ENCODE measurements at regions not wholly inside any gene's neighbourhood (a gene's known extent, or its start where the extent isn't known, plus 50 kb on each side); places are given as distances from the start of the nearest gene placed in this dataset.
"Not testable (repeated sequence)": the region's sequence is repeated elsewhere in the genome, so short reads cannot be mapped to it uniquely, and the experiment has no call there.

DNA sequence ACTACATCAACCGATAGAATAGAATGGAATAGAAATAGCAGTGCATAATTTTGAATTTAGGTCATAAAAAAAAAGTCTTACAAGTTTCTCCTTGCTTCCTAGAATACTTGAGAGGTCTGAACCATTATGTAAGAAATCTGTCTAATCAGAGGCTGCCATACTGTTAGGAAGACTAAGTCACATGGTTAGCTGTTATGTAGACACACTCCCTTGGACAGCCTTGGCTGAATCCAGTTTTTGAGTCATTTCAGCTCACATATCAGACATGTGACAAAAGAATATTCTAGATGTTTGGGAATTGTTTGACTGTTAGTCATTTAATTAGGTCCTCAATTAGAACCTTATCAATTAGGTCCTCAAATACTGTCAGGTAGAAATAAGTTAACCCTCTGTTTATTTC, 1601.4 kb downstream of the GRIK2 start:
- Mint-ChIP-seq H3K4me1 (no peaks in the 10 kb centered on the region), H3K4me3 (no peak overlapping the region), H3K27ac (no peak overlapping the region), H3K9me3 (peaks cover 0 to 6% of the 10 kb centered on the region in 2 donors), H3K27me3 (no peaks in the 10 kb centered on the region)
- ATAC-seq (no peak), DNase-seq (no peak)

DNA sequence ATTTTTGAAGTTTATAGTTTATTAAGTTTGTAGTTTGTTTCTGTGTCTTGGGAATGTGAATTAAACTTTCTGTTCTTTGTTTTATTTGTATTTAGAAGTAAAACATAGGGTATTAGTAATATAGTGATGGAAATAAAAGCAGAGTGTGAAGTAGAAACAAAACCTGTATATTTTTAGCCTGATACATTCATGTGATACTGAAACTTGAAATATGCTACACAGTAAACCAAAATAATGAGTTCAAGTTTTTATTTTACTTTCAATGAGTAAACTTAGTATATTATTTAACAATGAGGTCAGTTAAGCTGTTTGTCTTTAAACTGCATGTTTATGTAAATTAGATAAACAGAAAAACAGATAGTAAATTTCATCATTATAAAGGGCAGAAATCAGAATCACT, 1592.6 kb downstream of the GRIK2 start:
- Mint-ChIP-seq H3K27ac (no peak overlapping the region), H3K4me3 (no peak overlapping the region), H3K27me3 (no peaks in the 10 kb centered on the region), H3K9me3 (no peaks in the 10 kb centered on the region), H3K4me1 (no peaks in the 10 kb centered on the region)
- DNase-seq (no peak), ATAC-seq (no peak)

DNA sequence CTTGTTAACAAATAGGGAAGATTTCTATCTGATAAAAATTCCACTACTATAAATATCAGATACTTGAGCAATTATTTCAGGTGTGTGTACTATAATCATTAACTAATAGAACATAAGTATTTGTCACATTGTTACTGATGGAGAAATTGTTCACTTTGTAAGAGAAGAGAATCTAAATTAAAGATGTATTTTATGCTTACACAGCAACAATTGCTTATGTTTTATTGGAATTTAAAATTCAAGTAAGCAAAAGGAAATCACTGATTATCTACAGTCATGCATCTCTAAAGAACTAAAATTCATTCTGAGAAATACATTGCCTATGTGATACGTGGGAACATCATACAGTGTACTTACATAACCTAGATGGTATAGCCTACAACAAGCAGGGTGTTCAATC, 1590.8 kb downstream of the GRIK2 start:
- Mint-ChIP-seq H3K4me1 (no peaks in the 10 kb centered on the region), H3K4me3 (no peak overlapping the region), H3K27ac (no peak overlapping the region), H3K27me3 (no peaks in the 10 kb centered on the region), H3K9me3 (no peaks in the 10 kb centered on the region)
- ATAC-seq, result no peak
- no peak for DNase-seq

DNA sequence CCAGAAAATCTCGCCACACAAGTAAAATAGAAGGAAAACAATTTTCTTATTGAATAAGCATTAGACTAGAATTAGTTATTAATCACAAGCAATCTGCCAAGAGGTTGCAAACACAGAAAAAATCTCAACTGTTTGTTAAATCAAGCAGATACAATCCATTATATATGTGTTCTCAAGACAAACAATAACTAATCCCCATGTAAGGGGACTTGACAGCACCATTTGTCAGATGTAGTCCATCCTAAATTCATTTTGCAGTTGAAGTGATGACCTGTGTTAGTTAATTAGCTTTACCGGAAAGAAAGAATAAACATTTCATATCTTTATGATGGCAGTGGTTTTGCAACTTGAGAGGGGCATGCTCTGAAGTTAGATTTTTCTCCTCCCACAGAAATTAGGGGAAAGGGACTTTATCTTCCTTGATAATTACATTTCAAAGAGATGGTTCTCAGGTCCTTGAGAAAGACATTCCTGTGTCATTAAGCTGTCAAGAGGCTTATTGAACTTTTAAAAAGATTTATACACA, 1588.0 kb downstream of the GRIK2 start:
- no peak for DNase-seq
- ATAC-seq, result no peak
- H3K9me3 Mint-ChIP-seq, result peaks cover 0 to 3% of the 10 kb centered on the region in 2 donors
- H3K4me1 Mint-ChIP-seq, result no peaks in the 10 kb centered on the region
- H3K4me3 Mint-ChIP-seq, result no peak overlapping the region
- H3K27ac Mint-ChIP-seq, result no peak overlapping the region
- no peaks in the 10 kb centered on the region for H3K27me3 Mint-ChIP-seq

DNA sequence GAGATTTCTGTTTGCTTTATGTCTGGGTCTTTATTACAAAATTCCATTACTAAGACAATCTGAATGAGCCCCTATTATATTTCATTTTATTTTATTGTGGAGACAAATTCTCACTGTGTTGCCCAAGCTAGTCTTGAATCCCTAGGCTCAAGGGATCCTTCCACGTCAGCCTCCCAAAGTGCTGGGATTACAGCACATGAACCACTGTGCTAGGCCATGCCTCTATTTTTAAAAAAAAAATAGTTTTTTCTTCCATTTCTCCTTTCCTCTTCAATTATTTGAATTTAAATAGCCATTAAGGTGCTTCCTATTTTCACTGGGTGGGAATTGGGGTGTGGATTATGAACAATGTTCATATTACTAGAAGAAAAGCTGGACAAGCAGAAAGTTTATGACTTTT, 1587.4 kb downstream of the GRIK2 start:
- ATAC-seq, result no peak
- peaks cover 0 to 9% of the 10 kb centered on the region in 2 donors for H3K9me3 Mint-ChIP-seq
- no peak overlapping the region for H3K4me3 Mint-ChIP-seq
- no peak overlapping the region for H3K27ac Mint-ChIP-seq
- no peaks in the 10 kb centered on the region for H3K27me3 Mint-ChIP-seq
- DNase-seq, result no peak
- no peaks in the 10 kb centered on the region for H3K4me1 Mint-ChIP-seq

DNA sequence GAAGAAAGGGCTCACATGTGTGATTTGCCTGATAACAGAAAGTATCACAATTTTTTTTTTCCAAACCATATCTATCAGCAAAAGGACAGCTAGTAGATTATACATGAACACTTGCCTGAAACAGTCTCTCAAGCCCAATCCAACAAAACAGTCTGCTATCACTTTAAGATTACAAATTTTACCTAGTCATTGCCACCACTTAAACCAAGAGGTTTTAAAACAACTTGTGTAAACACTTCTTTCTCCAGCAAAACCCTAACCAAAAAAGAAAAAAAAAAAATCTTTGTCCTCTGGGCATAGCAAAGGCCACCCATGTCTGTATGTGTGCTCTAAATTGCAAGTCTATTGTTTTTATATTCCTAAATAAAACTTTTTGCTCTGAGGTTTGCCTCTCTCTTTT, 1568.4 kb downstream of the GRIK2 start:
- no peaks in the 10 kb centered on the region for H3K27me3 Mint-ChIP-seq
- ATAC-seq (no peak), DNase-seq (no peak)
- H3K27ac Mint-ChIP-seq, result no peak overlapping the region
- H3K4me1 Mint-ChIP-seq, result no peaks in the 10 kb centered on the region
- no peak overlapping the region for H3K4me3 Mint-ChIP-seq
- peaks cover 2 to 5% of the 10 kb centered on the region in 2 donors for H3K9me3 Mint-ChIP-seq

DNA sequence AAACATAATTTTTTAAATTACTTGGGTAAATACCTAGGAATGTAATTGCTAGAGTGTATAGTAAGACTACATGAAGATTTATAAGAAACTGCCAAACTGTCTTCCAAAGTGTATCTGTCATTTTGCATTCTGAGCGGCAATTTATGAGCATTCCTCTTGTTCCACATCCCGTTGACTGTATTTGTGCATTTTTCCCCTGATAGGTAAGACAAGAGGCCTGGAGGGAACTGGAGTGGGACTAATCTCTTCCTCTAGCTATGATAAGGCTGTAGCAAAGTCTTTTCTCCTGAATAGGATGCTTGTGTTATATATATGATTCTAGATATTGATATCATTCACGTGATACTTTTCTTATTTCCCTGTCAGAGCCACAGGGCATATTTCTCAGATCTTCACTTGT, 1557.5 kb downstream of the GRIK2 start:
- no peaks in the 10 kb centered on the region for H3K4me1 Mint-ChIP-seq
- ATAC-seq, result no peak
- H3K9me3 Mint-ChIP-seq, result peaks cover 8 to 9% of the 10 kb centered on the region in 2 donors
- no peaks in the 10 kb centered on the region for H3K27me3 Mint-ChIP-seq
- DNase-seq, result no peak
- no peak overlapping the region for H3K4me3 Mint-ChIP-seq
- H3K27ac Mint-ChIP-seq, result no peak overlapping the region

DNA sequence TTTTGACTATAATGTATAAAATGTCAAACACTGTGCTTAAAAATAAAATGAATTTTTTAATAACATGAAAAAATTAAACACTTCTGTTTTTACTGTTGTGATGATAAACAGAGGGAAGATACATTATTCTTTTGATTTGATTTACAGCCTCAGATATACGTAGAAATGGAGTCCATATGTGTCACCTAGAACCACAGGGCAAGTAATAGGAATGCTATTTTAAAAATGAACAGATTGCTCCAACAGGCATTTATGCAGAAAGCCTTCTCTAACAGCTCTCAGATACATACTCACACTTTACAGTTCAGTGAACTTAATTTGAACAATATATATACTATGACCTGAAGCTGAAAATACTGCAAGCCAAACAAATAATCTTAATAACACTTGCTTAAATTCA, 1551.0 kb downstream of the GRIK2 start:
- DNase-seq (no peak), ATAC-seq (no peak)
- Mint-ChIP-seq H3K27me3 (no peaks in the 10 kb centered on the region), H3K9me3 (peaks cover 5 to 8% of the 10 kb centered on the region in 2 donors), H3K27ac (no peak overlapping the region), H3K4me3 (no peak overlapping the region), H3K4me1 (no peaks in the 10 kb centered on the region)

DNA sequence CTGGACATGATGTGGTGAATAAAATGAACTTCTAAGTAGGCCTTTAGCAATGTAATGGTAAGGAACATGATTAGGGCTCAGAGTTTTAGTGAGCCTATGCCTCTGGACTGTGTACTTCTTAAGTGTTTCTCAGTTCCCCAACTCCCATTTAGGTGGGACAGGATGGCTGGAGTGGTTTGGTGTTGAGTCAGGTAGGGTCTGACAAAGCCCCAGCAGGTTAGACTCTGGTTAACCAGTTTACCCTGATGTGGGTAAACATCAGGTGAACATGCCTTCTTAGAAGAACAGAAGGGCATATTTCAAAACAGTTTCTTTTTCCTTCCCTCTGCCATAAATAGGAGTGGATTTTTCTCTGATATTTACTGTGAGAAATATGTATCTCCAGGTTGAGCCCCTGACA, 1548.7 kb downstream of the GRIK2 start:
- Mint-ChIP-seq H3K9me3 (peaks cover 1 to 2% of the 10 kb centered on the region in 2 donors), H3K27me3 (no peaks in the 10 kb centered on the region), H3K4me1 (no peaks in the 10 kb centered on the region), H3K27ac (no peak overlapping the region), H3K4me3 (no peak overlapping the region)
- ATAC-seq (no peak), DNase-seq (no peak)

DNA sequence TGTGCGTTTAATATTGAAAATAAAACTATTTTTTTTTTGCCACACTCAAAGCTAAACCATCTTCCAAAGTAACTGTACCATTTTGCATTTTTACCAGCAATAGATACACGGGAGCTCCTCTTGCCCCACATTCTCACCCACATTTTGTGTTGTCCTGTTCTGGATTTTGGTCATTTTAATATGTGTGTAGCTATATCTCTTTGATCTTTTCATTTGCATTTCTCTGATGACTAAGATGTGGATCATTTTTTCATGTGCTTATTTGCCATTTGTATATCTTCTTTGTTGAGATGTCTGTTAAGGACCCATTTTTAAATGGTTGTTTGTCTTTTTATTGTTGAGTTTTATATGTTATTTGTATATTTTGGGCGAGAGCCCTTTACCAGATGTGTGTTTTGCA, 1543.5 kb downstream of the GRIK2 start:
- H3K4me3 Mint-ChIP-seq, result no peak overlapping the region
- no peaks in the 10 kb centered on the region for H3K4me1 Mint-ChIP-seq
- H3K9me3 Mint-ChIP-seq, result no peaks in the 10 kb centered on the region
- no peak for DNase-seq
- no peak for ATAC-seq
- H3K27me3 Mint-ChIP-seq, result no peaks in the 10 kb centered on the region
- H3K27ac Mint-ChIP-seq, result no peak overlapping the region

DNA sequence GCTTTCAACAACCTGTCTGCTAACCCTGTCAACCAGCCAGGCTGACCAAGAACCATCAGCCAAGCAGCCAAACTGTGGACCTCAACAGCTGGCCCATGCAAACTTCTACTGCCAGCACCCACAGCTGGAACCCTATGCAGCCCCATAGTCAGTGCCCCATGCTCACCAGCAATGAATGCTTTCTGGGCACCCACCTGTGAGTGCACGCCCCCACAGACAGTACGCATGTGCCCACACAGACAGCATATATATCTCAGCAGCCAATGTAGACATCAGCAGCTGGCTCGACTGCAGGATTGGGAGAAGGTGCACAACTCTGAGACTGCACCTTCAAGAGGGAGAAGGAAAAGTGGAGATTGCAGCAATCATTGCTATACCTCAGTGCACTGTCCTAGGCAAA, 1534.6 kb downstream of the GRIK2 start:
- Mint-ChIP-seq H3K9me3 (peaks cover 0 to 6% of the 10 kb centered on the region in 2 donors), H3K4me1 (no peaks in the 10 kb centered on the region), H3K27me3 (no peaks in the 10 kb centered on the region), H3K4me3 (no peak overlapping the region), H3K27ac (no peak overlapping the region)
- ATAC-seq (no peak), DNase-seq (no peak)

DNA sequence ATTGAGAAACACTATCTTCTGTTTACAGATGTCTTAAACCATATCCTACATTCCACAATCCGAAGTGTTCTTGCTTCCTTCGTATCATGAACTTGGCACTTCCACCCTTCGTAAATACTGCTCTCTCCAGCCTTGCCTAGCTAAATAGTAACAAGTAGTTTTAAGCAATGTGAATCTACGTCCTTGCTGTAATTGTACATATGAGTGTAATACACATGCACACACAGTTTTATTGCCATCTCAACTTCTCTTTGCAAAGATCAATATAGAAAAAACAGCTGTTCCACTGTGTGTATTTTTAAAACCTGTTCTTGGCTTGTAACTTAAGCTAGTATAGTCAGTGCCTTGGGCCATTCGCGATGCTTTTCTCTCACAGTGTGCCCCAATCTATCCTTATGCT, 1524.7 kb downstream of the GRIK2 start:
- ATAC-seq (no peak), DNase-seq (no peak)
- H3K27me3 Mint-ChIP-seq, result no peaks in the 10 kb centered on the region
- H3K9me3 Mint-ChIP-seq, result peaks cover 11 to 21% of the 10 kb centered on the region in 2 donors
- no peak overlapping the region for H3K27ac Mint-ChIP-seq
- H3K4me3 Mint-ChIP-seq, result no peak overlapping the region
- no peaks in the 10 kb centered on the region for H3K4me1 Mint-ChIP-seq

DNA sequence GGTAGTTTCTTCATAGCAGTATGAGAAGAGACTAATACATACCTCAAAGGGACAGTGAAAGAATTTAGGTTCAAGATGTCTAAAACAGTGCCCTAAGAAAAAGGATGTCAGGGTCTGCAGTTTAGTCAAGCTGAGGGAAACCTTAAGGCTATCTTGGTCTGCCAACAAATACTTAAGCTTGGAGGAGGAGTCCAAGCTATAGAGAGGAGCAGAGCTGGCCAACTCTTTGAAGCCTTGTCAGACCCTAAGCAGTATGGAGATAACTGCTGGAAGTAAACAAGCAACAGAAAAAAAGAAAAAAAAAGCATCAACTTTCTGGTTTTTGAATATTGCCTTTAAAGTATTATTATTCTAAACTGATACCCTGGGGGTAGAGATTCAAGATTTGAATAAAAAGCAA, 1518.1 kb downstream of the GRIK2 start:
- Mint-ChIP-seq H3K4me1 (no peaks in the 10 kb centered on the region), H3K9me3 (no peaks in the 10 kb centered on the region), H3K4me3 (no peak overlapping the region), H3K27ac (no peak overlapping the region), H3K27me3 (no peaks in the 10 kb centered on the region)
- DNase-seq, result no peak
- ATAC-seq, result no peak

DNA sequence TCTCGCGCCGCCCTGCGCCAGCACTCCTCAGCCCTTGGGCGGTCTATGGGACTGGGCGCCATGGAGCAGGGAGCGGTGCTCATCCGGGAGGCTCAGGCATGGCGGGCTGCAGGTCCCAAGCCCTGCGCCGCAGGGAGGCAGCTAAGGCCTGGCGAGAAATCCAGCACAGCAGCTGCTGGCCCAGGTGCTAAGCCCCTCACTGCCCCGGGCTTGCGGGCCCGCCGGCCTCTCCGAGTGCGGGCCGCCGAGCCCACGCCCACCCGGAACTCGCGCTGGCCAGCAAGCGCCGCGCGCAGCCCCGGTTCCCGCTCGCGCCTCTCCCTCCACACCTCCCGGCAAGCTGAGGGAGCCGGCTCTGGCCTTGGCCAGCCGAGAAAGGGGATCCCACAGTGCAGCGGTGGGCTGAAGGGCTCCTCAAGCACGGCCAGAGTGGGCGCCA, 1517.2 kb downstream of the GRIK2 start:
- H3K27ac Mint-ChIP-seq, ATAC-seq, DNase-seq, H3K4me1 Mint-ChIP-seq, H3K27me3 Mint-ChIP-seq, H3K9me3 Mint-ChIP-seq, H3K4me3 Mint-ChIP-seq: not testable (repeated sequence)

DNA sequence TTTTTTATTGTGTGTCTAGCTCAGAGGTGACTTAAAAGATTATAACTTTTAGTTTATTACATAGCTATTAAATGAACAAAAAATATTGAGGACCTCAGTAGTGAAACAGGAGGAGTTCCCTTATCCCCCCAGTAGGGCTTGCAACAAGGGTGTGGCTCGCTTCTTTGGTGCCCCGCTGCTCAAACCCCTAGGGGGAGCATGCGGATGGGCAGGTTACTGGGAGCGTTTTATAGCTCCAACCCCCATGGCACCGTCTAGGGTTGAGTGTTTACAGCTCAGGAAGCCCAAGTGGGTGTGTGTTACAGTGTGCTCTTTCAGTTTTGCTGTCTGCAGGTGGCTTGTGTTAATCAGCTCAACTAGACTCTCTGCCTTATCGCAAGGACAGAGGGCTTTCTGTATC, 1513.7 kb downstream of the GRIK2 start:
- no peak for ATAC-seq
- Mint-ChIP-seq H3K4me1 (no peaks in the 10 kb centered on the region), H3K9me3 (peaks cover 1 to 4% of the 10 kb centered on the region in 2 donors), H3K4me3 (no peak overlapping the region), H3K27me3 (no peaks in the 10 kb centered on the region), H3K27ac (no peak overlapping the region)
- DNase-seq, result no peak

DNA sequence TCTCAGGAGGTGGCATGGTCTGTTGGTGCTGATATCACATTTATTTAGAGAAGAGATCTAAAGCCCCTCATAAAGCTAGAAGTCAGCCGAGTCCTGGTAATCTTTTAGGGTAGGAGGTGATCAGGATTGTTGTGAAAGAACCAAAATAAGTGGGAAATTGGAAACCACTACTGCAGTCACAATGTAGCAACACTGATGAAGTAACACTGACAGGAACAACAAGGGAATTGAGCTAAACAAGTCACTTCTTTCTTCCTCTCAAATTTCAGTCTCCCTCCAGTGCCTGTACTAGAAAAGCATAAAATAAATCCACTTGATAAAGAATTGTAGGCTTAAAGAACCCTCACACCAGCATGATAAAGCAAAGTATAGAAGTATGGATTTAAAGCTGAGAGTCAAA, 1509.0 kb downstream of the GRIK2 start:
- Mint-ChIP-seq H3K9me3 (peaks cover 13 to 20% of the 10 kb centered on the region in 2 donors), H3K27me3 (no peaks in the 10 kb centered on the region), H3K4me1 (no peaks in the 10 kb centered on the region), H3K27ac (no peak overlapping the region), H3K4me3 (no peak overlapping the region)
- ATAC-seq (no peak), DNase-seq (no peak)

DNA sequence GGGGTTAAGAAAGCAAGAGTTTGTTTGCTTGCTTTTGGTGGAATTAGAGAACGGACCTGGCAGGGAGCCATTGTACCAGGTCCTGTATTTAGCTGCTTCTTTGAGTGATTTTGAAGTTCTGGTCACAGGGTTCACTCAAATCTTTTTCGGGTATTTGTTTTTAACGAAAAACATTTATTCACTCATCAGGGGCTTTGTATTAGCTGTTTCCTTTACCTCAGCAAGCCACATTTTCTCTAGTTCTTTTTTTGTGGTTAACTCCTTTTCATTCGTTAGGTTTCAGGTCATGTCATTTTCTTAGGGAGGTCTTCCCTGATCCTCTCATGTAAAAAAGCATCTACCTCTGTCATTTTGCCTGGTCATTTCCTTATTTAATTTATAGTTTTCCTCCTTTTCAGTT, 1502.2 kb downstream of the GRIK2 start:
- Mint-ChIP-seq H3K27me3 (no peaks in the 10 kb centered on the region), H3K9me3 (peaks cover 9 to 18% of the 10 kb centered on the region in 2 donors), H3K4me3 (no peak overlapping the region), H3K4me1 (no peaks in the 10 kb centered on the region), H3K27ac (no peak overlapping the region)
- ATAC-seq, result no peak
- DNase-seq, result no peak

Data from stimulated activated naive CD8-positive, alpha-beta T cell treated with anti-CD3 and anti-CD28 coated beads, Interleukin-15, amount 100 ng/mL, for 72 hours (primary cell).